ENCODE measurements at regions not wholly inside any gene's neighbourhood (a gene's known extent, or its start where the extent isn't known, plus 50 kb on each side); places are given as distances from the start of the nearest gene placed in this dataset.

- Histone ChIP-seq H3K9ac (ENCODE audit: control insufficient read depth, insufficient read depth, low read length) (no peak overlapping the region), H3K27ac (ENCODE audit: control insufficient read depth, insufficient read depth) (no peak overlapping the region), H3K79me2 (ENCODE audit: control insufficient read depth, insufficient read depth, low read length) (no peaks in the 10 kb centered on the region), H3K4me3 (no peak overlapping the region), H3K27me3 (replicated peaks in 1 of 2; ENCODE audit: control insufficient read depth in 2 of 2, insufficient read depth in 2 of 2, low read length in 1 of 2) (no peaks in the 10 kb centered on the region), H4K20me1 (ENCODE audit: control insufficient read depth, insufficient read depth) (no peaks in the 10 kb centered on the region), H3K9me3 (replicated peaks; ENCODE audit: control insufficient read depth, insufficient read depth, low read length) (no peaks in the 10 kb centered on the region), H3K4me1 (ENCODE audit: control insufficient read depth, insufficient read depth, low read length) (no peaks in the 10 kb centered on the region), H3K4me2 (ENCODE audit: control insufficient read depth, insufficient read depth) (no peak overlapping the region), H2AFZ (ENCODE audit: control insufficient read depth, low read depth, low read length) (no peak overlapping the region), H3K36me3 (ENCODE audit: control insufficient read depth in 2 of 2, insufficient read depth in 2 of 2, low read length in 1 of 2) (no peaks in the 10 kb centered on the region)
- ATAC-seq (no peak), DNase-seq (ENCODE audit: low read depth, low spot score) (no peak), FAIRE-seq (no peak)
- ChIA-PET CTCF (interaction anchor here (0.7 to 5.9 kb wide), 42 partner anchors 8 to 1311 kb away, joined by 3 to 110 read pairs (median 5); no protein-coding TSS in a partner anchor), POLR2A (no interaction called here), RAD21 (ENCODE audit: unreplicated experiment) (interaction anchor here (0.6 to 2.5 kb wide), 11 partner anchors 37 to 333 kb away, joined by 3 to 30 read pairs (median 3); no protein-coding TSS in a partner anchor), SMC1A (ENCODE audit: uncharacterized antibody, unreplicated experiment) (interaction anchor here (0.6 to 3.4 kb wide), 24 partner anchors 8 to 648 kb away, joined by 3 to 39 read pairs (median 4); no protein-coding TSS in a partner anchor)
- in situ Hi-C loops (cut with MboI) = loop anchor here (5.0 to 10.0 kb wide), 3 partner anchors 309 to 1311 kb away; no protein-coding TSS in a partner anchor
- TF ChIP-seq WRNIP1 (IDR thresholded peaks at IDR 0.05; ENCODE audit: borderline replicate concordance, low read depth, low read length) = no peak
- no peak for TF ChIP-seq DPF2 (IDR thresholded peaks at IDR 0.05)
- no peak for TF ChIP-seq CREM (IDR thresholded peaks at IDR 0.05; ENCODE audit: low read depth)
- no peak for TF ChIP-seq RB1 (IDR thresholded peaks at IDR 0.05; ENCODE audit: borderline replicate concordance)
- TF ChIP-seq MYC (IDR thresholded peaks at IDR 0.05; ENCODE audit: insufficient read depth, insufficient read length, insufficient replicate concordance, low read length, severe bottlenecking) = no peak
- TF ChIP-seq CUX1 (IDR thresholded peaks at IDR 0.05; ENCODE audit: insufficient replicate concordance, low read depth, low read length) = no peak
- TF ChIP-seq KAT2A (conservative IDR thresholded peaks at IDR 0.05; ENCODE audit: control insufficient read depth, low read depth, low read length) = no peak
- TF ChIP-seq EP300 (IDR thresholded peaks at IDR 0.05; ENCODE audit: borderline replicate concordance in 1 of 2, control insufficient read depth in 1 of 2, low read depth in 2 of 2, low read length in 2 of 2) = no peak
- no peak for TF ChIP-seq SUZ12 (IDR thresholded peaks at IDR 0.05; ENCODE audit: unreplicated experiment)
- TF ChIP-seq E2F4 (IDR thresholded peaks at IDR 0.05; ENCODE audit: low read depth, low read length) = no peak
- TF ChIP-seq JUND (IDR thresholded peaks at IDR 0.05; ENCODE audit: low read depth, low read length) = no peak
- TF ChIP-seq NRF1 (conservative IDR thresholded peaks at IDR 0.05; ENCODE audit: low read depth, low read length) = no peak
- TF ChIP-seq IKZF2 (IDR thresholded peaks at IDR 0.05) = no peak
- TF ChIP-seq STAT1 (conservative IDR thresholded peaks at IDR 0.05) = no peak
- TF ChIP-seq ZNF207 (IDR thresholded peaks at IDR 0.05; ENCODE audit: borderline replicate concordance) = no peak
- TF ChIP-seq TCF12 (IDR thresholded peaks at IDR 0.05; ENCODE audit: low read depth, low read length) = no peak
- no peak for TF ChIP-seq RELA (IDR thresholded peaks at IDR 0.05; ENCODE audit: borderline replicate concordance, partially characterized antibody)
- TF ChIP-seq JUNB (IDR thresholded peaks at IDR 0.05) = no peak
- WGBS (ENCODE audit: insufficient coverage, insufficient replicate concordance, low lambda C conversion rate, missing lambda C conversion rate) = 25% methylated on average over 3 of the region's 3 CpGs
- intact Hi-C loops (cut with micrococcal nuclease; ENCODE audit: unreplicated experiment) = loop anchor here (2.0 to 5.0 kb wide), 2 partner anchors 257 to 1314 kb away; no protein-coding TSS in a partner anchor
- no TSS peak for BruUV-seq (replicated peaks)
Observed at GRCh38 chr7:18353339-18353738, 142.2 kb upstream of the HDAC9 start.
